Naive thymus-derived CD8-positive, alpha-beta T cell (primary cell): ENCODE measurements at regions not wholly inside any gene's neighbourhood (a gene's known extent, or its start where the extent isn't known, plus 50 kb on each side); places are given as distances from the start of the nearest gene placed in this dataset.

Experiments
- ATAC-seq, 2 donors: fragments of 150-1000 bp; cut with Tn5 transposase in 1 of 2; sonication (Bioruptor Pico), chemical (Tn5 transposase) in 1 of 2; 1 replicate in 1 of 2; 2 replicates in 1 of 2; pipeline ENCODE4 v1.10.0; 2021; ENCODE audit warnings: mild to moderate bottlenecking in 2 of 2, moderate library complexity in 2 of 2
- POLR2A ChIA-PET: fragments of 350-600 bp; sonication (Branson Sonifier 250); formaldehyde crosslinking; loops from one replicate; lab custom pipeline; 2021; ENCODE audit warnings: antibody characterized with exemption; lab: Charles Lee
- DNase-seq, 10 donors: peaks; one replicate each; pipeline versions ENCODE4 v3.0.0 to v3.0.0-alpha.2; 2020 to 2022
- H3K27ac Mint-ChIP-seq, 10 donors: one replicate each; pipeline ENCODE4 v1.8.0; 2020 to 2022; ENCODE audit warnings: mild to moderate bottlenecking in 10 of 10, mixed read lengths in 10 of 10, moderate library complexity in 4 of 10, inconsistent platforms in 1 of 10
- H3K27me3 Mint-ChIP-seq, 5 donors: one replicate each; pipeline ENCODE4 v1.8.0; 2021 to 2022; ENCODE audit warnings: mixed read lengths in 5 of 5
- H3K36me3 Mint-ChIP-seq, 3 donors: one replicate each; pipeline ENCODE4 v1.8.0; 2020 to 2022; ENCODE audit warnings: mixed read lengths in 3 of 3, mild to moderate bottlenecking in 2 of 3, inconsistent platforms in 1 of 3
- H3K4me1 Mint-ChIP-seq, 4 donors: one replicate each; pipeline ENCODE4 v1.8.0; 2021 to 2022; ENCODE audit warnings: mixed read lengths in 4 of 4
- H3K4me3 Mint-ChIP-seq, 10 donors: one replicate each; pipeline ENCODE4 v1.8.0; 2020 to 2022; ENCODE audit warnings: mild to moderate bottlenecking in 10 of 10, mixed read lengths in 10 of 10, moderate library complexity in 6 of 10, inconsistent platforms in 1 of 10
- H3K9me3 Mint-ChIP-seq, 9 donors: one replicate each; pipeline ENCODE4 v1.8.0; 2020 to 2022; ENCODE audit warnings: mixed read lengths in 9 of 9, mild to moderate bottlenecking in 3 of 9, inconsistent platforms in 1 of 9, moderate library complexity in 1 of 9

DNA sequence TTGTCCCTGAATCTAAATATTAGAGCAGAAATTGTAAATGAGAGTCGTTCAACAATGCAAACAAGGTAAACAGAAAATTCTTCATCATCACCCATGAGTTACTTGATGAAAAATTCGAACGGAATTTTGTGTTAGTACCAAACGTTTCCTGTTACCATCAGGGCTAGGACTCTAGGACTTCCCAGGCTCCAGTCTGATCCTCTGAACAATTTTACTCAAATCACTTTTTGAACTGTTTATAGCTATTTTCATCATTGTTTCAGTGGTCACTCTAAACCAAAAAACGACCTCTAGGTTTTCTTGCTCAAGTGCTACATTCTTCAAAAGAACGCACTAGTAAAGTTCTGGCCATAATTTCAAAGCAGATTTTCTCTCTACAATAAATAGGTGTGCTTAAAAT is 273.3 kb downstream of the MREG start:
- Mint-ChIP-seq H3K4me1 (peaks cover 0 to 2% (median 0%) of the 10 kb centered on the region in 4 donors), H3K36me3 (peaks cover 0 to 9% (median 0%) of the 10 kb centered on the region in 3 donors), H3K27ac (no peak overlapping the region), H3K27me3 (peaks cover 0 to 21% (median 7%) of the 10 kb centered on the region in 5 donors), H3K4me3 (no peak overlapping the region), H3K9me3 (peaks cover 0 to 2% (median 0%) of the 10 kb centered on the region in 9 donors)
- POLR2A ChIA-PET, result no interaction called here
- ATAC-seq, result no peak
- no peak for DNase-seq

DNA sequence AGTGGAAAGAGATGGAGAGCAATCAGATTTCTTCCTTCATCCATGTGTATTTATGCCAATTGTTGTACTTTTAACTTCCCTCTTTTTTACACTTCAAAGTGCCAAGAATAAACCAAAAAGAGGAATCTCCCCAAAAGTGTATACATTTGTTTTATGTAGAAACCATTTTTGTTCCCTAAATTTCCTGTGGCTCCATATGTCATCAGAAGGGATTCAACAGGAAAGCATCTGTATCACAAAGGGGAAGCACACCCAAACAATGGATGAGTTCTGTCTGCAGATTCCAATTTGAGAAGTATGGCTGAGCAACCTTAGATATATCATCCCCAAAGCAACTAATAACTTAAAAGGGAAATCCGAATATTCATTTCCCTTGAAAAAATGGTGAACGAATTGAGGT is 275.0 kb downstream of the MREG start:
- POLR2A ChIA-PET, result no interaction called here
- peaks cover 0 to 18% (median 7%) of the 10 kb centered on the region in 5 donors for H3K27me3 Mint-ChIP-seq
- no peak overlapping the region for H3K4me3 Mint-ChIP-seq
- no peak for DNase-seq
- H3K4me1 Mint-ChIP-seq, result peaks cover 0 to 2% (median 0%) of the 10 kb centered on the region in 4 donors
- H3K9me3 Mint-ChIP-seq, result peaks cover 0 to 2% (median 0%) of the 10 kb centered on the region in 9 donors
- no peak for ATAC-seq
- H3K27ac Mint-ChIP-seq, result no peak overlapping the region
- peaks cover 0 to 9% (median 0%) of the 10 kb centered on the region in 3 donors for H3K36me3 Mint-ChIP-seq

DNA sequence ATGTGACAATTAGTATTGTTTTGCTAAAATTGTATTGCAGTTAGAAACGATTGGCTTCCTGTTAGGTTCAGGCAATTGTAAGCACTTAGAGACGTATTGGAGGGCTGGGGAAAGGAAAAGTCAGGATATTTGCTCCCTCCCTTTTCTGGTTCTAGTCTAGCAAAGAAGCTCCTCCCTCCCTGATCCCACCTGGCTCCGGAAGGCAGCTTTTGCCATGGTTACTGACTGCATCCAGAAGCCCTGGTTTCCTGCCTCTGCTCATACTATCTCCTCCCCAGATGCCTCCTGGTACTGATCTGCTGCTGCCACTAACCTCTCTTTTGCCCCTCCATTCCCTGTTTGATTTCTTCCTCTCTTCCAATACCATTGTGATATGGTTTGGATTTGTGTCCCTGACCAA is 275.9 kb downstream of the MREG start:
- Mint-ChIP-seq H3K4me1 (peaks cover 0 to 2% (median 0%) of the 10 kb centered on the region in 4 donors), H3K9me3 (peaks cover 0 to 8% (median 2%) of the 10 kb centered on the region in 9 donors), H3K27me3 (peaks cover 0 to 18% (median 7%) of the 10 kb centered on the region in 5 donors), H3K36me3 (peaks cover 0 to 9% (median 4%) of the 10 kb centered on the region in 3 donors), H3K4me3 (no peak overlapping the region), H3K27ac (no peak overlapping the region)
- POLR2A ChIA-PET, result no interaction called here
- no peak for DNase-seq
- ATAC-seq, result no peak

DNA sequence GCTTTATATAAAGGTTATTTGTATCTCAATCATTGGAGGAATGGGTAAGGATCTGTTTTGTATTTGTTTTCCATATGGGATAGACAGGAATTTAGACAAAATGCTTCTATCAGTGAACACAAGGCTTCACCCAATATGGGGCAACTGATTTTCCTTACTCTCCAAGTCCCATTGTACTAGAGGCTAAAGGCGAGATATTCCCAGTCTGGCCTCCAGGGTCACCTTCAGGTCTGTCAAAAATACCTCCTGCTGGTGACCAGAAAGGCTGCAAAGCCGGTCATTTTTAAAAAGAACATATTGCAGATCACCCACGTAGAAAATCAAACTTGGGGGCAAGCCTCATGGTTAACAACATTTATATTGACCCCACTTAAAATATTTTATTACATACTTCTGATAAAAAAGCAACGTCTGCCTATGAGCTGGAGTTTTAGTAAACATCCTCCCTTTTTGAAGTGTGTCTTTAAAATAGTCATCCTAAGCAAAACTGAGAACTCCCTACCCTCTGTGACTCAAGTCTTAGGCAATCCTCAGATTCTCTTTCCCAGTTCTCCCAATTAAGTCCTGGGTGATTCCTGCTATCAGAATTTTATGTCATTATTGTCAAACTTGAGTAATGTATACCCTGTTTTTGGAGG is 276.6 kb downstream of the MREG start:
- H3K27ac Mint-ChIP-seq, result no peak overlapping the region
- H3K9me3 Mint-ChIP-seq, result peaks cover 0 to 10% (median 2%) of the 10 kb centered on the region in 9 donors
- peaks cover 0 to 2% (median 0%) of the 10 kb centered on the region in 4 donors for H3K4me1 Mint-ChIP-seq
- DNase-seq, result no peak
- H3K4me3 Mint-ChIP-seq, result no peak overlapping the region
- POLR2A ChIA-PET, result no interaction called here
- H3K27me3 Mint-ChIP-seq, result peaks cover 0 to 18% (median 7%) of the 10 kb centered on the region in 5 donors
- ATAC-seq, result no peak
- peaks cover 0 to 9% (median 4%) of the 10 kb centered on the region in 3 donors for H3K36me3 Mint-ChIP-seq

DNA sequence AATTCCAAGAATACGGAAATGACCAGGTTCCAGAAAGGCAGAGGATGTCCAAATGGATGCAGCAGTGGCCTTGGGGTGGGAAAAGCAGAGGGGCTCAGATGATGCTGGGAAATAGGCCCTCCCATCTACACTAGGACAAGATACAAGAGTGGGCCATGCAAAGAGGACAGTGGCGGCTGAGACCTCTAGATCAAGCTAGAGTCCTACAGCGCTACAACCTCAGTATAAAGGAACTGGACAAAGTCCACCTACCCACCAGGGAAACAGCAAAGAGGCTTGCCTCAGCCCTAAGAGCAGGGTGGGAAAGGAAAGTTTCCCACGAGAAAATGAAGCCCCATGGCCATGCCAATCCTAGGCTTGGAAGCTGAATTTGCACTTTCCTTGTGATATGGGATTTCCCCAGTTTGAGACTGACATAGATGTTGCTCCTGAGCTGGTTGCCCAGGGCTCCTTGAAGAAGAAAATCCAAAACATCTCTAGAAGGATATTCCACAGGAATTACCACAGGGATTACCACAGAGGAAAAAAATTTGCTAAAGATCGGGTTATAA is 282.2 kb downstream of the MREG start:
- POLR2A ChIA-PET, result interaction anchor here (0.7 kb wide), 1 partner anchor 63 kb away, joined by 3 read pairs; no protein-coding TSS in a partner anchor
- Mint-ChIP-seq H3K4me1 (peaks cover 6 to 9% (median 8%) of the 10 kb centered on the region in 4 donors), H3K36me3 (peaks cover 0 to 4% (median 0%) of the 10 kb centered on the region in 3 donors), H3K9me3 (peaks cover 0 to 10% (median 2%) of the 10 kb centered on the region in 9 donors), H3K27me3 (no peaks in the 10 kb centered on the region), H3K4me3 (no peak overlapping the region), H3K27ac (no peak overlapping the region)
- ATAC-seq (no peak), DNase-seq (no peak)

DNA sequence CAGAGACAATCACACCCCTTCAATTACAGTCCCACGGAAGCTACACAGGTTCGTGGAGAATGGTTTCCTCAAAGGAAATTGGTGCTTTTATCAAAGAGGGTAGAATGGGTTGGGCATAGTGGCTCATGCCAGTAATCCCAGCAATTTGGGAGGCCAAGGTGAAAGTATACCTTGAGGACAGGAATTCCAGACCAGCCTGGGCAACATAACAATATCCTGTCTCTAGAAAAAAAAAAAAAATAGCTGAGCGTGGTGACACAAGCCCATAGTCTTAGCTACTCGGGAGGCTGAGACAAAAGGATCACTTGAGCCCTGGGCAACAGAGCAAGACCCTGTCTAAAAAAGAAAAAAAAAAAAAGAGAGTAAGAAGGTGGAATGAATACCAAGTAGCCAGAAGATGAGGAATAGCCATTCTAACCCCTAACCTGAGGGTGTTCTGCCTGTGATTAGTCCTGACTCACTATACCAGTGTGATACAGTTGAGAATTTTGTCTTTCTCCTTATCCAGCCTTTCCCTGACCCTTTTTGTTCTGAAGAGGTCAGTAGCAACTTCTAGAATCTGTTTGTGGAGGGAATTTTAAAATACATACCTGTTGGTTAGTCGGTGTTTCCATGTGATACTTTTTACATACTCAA is 283.2 kb downstream of the MREG start:
- Mint-ChIP-seq H3K9me3 (peaks cover 0 to 10% (median 2%) of the 10 kb centered on the region in 9 donors), H3K4me3 (no peak overlapping the region), H3K36me3 (peaks cover 0 to 4% (median 0%) of the 10 kb centered on the region in 3 donors), H3K27me3 (peaks cover 0 to 2% (median 0%) of the 10 kb centered on the region in 5 donors), H3K4me1 (peaks cover 7 to 9% (median 8%) of the 10 kb centered on the region in 4 donors), H3K27ac (no peak overlapping the region)
- POLR2A ChIA-PET, result no interaction called here
- ATAC-seq (no peak), DNase-seq (no peak)

DNA sequence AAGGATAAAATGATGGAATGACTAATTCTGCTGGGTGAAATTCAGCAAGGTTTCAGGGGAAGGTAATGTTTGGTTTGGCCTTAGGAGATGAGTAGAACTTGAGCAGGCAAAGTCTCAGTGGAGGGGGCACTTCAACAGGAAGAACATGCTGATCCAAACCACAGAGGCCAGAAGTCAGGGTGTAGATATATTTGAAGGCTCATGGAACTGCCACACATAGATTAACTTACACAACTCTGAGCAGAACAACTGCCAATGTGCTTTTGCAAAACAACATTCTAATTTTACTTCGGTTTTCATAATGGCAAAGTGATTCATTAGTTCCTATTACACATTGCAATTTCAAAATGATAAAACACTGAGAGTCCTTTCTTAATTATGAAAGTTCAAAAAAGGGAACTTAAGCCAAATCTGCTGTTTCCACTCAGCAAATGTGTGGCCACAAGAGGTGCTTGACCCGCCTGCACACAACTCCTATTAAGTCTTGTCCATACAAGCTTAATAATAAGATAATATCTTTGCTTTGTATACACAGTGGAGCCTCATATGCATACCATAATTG is 284.8 kb downstream of the MREG start:
- POLR2A ChIA-PET, result no interaction called here
- peaks cover 0 to 3% (median 0%) of the 10 kb centered on the region in 5 donors for H3K27me3 Mint-ChIP-seq
- no peak for DNase-seq

DNA sequence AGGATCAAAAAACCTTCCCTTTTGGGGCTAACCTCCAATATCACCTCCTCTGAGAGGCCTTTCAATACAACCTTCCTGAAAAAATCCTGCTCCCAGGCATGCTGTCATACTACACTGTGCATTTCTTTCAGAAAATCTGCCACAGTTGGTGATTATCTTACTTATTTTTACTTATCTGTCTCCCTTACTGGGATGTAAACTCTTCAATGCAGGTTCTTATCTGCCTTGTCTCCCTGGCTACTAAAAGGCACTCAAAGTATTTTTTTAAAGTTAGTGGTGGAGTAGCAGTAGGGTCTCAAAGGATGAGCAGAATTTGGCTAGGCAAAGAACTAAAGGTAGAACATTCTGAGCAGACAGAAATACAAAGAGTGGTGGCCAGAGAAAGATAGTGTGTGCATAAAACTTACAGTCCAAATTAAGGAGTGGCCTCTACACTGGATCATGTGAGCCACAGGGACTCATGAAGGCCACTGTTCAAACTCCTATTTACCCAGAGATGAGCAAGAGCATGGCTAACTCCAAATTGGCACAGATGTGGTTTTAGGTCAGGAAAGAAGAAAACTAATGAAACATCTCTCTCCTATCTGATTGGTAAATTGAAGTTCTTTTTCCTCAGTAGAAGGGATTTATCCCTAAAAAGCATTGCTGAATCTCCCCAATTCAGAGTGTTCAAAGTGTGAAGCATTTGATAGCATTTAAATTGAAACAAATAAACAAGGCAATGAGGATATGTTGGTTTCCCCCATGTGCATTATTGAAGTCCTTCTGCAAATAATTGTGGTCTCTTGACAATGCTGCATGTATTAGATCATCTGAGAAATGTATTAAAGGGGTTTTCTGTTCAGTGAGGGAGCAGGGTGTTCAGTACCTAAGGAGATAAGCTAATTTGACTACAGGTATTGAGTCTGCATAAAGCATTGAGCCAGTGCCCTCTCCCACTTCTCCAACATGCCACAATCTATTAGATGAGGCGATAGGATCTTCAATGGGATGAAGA is 285.5 kb downstream of the MREG start:
- DNase-seq, result no peak
- H3K4me3 Mint-ChIP-seq, result no peak overlapping the region
- POLR2A ChIA-PET, result no interaction called here
- H3K27ac Mint-ChIP-seq, result no peak overlapping the region
- peaks cover 7 to 9% (median 8%) of the 10 kb centered on the region in 4 donors for H3K4me1 Mint-ChIP-seq
- H3K27me3 Mint-ChIP-seq, result peaks cover 0 to 3% (median 0%) of the 10 kb centered on the region in 5 donors
- H3K36me3 Mint-ChIP-seq, result peaks cover 0 to 2% (median 0%) of the 10 kb centered on the region in 3 donors
- peaks cover 0 to 5% (median 0%) of the 10 kb centered on the region in 9 donors for H3K9me3 Mint-ChIP-seq
- ATAC-seq, result no peak

More for the DNA sequence above, 284.8 kb downstream of the MREG start:
- Mint-ChIP-seq H3K4me1 (peaks cover 7 to 9% (median 8%) of the 10 kb centered on the region in 4 donors), H3K9me3 (peaks cover 0 to 10% (median 2%) of the 10 kb centered on the region in 9 donors), H3K27ac (no peak overlapping the region), H3K4me3 (no peak overlapping the region), H3K36me3 (peaks cover 0 to 4% (median 0%) of the 10 kb centered on the region in 3 donors)
- ATAC-seq, result no peak

DNA sequence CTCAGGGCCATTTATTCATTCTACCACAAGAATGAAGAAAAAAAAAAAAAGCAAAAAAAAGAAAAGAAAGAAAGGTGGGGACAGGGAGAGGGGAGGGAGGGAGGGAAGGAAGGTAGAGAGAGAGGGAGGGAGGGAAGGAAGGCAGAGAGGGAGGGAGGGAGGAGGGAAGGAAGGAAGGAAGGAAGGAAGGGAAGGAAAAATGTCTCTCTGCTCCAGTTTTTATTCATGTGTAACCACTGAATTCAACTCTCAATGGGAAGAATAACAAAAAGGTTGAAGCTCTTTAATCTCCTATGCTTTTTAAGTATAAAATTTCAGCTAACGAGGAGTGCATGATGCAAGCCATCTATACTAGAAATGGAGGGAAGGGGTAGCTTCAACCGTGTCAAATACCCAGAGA is 287.3 kb downstream of the MREG start:
- H3K9me3 Mint-ChIP-seq, result peaks cover 0 to 3% (median 0%) of the 10 kb centered on the region in 9 donors
- no peaks in the 10 kb centered on the region for H3K36me3 Mint-ChIP-seq
- no peak for DNase-seq
- ATAC-seq, result no peak
- no peak overlapping the region for H3K27ac Mint-ChIP-seq
- POLR2A ChIA-PET, result no interaction called here
- peaks cover 0 to 5% (median 0%) of the 10 kb centered on the region in 5 donors for H3K27me3 Mint-ChIP-seq
- no peak overlapping the region for H3K4me3 Mint-ChIP-seq
- peaks cover 7 to 9% (median 8%) of the 10 kb centered on the region in 4 donors for H3K4me1 Mint-ChIP-seq

DNA sequence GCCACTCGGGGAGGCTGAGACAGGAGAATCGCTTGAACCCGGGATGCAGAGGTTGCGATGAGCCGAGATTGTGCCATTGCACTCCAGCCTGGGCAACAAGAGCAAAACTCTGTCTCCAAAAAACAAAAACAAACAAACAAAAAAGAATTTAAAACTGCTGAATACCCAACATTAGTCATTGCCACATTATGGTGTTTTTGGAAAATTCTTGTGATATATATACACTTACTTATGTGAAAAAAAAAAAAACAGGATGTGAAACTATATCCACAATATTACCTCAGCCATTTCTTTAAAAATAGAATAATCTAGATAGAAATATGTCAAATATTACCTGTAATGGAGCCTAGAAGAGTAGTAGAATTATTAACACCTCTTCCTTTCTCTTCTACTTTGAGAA is 288.3 kb upstream of the FN1 start:
- H3K27ac Mint-ChIP-seq, result no peak overlapping the region
- DNase-seq, result no peak
- POLR2A ChIA-PET, result no interaction called here

DNA sequence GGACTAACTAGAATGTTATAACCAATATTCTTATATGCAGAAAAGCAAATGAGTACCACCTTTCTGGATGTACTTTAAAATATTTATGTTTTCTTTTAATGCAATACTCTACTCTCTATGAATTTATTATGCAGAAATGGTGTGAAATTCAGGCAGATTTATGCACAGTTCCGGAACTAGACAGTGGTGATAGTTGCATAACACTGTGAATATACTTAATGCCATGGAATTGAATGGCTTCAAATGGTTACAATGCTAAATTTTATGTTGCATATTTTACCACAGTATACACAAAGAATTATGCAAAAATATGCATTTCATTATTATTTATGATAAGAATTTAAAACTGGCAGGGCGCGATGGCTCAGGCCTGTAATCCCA is 287.8 kb upstream of the FN1 start:
- ATAC-seq, result no peak
- H3K4me1 Mint-ChIP-seq, result peaks cover 7 to 9% (median 8%) of the 10 kb centered on the region in 4 donors
- peaks cover 0 to 5% (median 0%) of the 10 kb centered on the region in 5 donors for H3K27me3 Mint-ChIP-seq
- H3K9me3 Mint-ChIP-seq, result peaks cover 0 to 3% (median 0%) of the 10 kb centered on the region in 9 donors
- H3K36me3 Mint-ChIP-seq, result no peaks in the 10 kb centered on the region
- POLR2A ChIA-PET, result no interaction called here
- H3K27ac Mint-ChIP-seq, result no peak overlapping the region
- H3K4me3 Mint-ChIP-seq, result no peak overlapping the region
- DNase-seq, result no peak

More for the DNA sequence above, 288.3 kb upstream of the FN1 start:
- Mint-ChIP-seq H3K4me1 (peaks cover 7 to 9% (median 8%) of the 10 kb centered on the region in 4 donors), H3K9me3 (peaks cover 0 to 3% (median 0%) of the 10 kb centered on the region in 9 donors), H3K4me3 (no peak overlapping the region), H3K36me3 (no peaks in the 10 kb centered on the region), H3K27me3 (peaks cover 0 to 5% (median 0%) of the 10 kb centered on the region in 5 donors)
- no peak for ATAC-seq
